HuH-7.5 (cell line): ENCODE measurements at regions not wholly inside any gene's neighbourhood (a gene's known extent, or its start where the extent isn't known, plus 50 kb on each side); places are given as distances from the start of the nearest gene placed in this dataset.
"Not testable (repeated sequence)": the region's sequence is repeated elsewhere in the genome, so short reads cannot be mapped to it uniquely, and the experiment has no call there.

Source experiments
- DNase-seq: peaks from one replicate; pipeline ENCODE4 v3.0.0; 2011; ENCODE audit warnings: low spot score

DNA sequence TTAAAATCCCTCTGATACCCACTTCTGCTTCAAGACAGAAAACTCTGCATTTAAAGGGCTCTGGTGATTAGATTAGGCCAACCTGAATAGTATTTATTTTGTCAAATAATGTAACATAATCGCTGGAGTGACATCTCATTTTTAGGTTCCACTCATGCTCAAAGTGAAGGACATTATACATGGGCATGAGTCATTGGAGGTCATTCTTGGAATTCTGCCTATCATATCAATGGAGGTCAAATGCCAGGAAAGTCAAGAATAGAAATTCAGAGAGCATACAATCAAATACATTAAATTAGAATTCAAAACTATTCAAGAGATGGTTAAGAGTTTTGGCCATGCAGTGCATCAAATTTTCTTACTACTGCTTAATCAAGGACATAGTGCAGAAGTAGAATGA, 50.8 kb upstream of the PRSS1 start:
- no peak for DNase-seq

DNA sequence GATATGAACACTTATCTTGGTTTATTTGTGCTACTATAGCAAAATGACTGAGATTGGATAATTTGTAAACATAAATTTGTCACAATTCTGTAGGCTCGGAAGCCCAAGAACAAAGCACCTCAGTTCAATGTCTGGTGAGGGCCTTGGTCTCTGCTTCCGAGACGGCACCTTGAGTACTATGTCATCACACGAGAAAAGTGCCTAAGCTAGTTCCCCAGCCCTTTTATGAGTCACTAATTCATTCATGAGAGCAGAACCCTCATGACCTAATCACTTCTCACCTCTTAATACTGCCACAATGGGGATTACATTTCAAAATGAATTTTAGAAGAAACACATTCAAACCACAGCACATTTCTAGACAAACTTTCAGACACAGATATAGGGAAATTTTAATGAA, 52.0 kb upstream of the PRSS1 start:
- DNase-seq, result no peak

DNA sequence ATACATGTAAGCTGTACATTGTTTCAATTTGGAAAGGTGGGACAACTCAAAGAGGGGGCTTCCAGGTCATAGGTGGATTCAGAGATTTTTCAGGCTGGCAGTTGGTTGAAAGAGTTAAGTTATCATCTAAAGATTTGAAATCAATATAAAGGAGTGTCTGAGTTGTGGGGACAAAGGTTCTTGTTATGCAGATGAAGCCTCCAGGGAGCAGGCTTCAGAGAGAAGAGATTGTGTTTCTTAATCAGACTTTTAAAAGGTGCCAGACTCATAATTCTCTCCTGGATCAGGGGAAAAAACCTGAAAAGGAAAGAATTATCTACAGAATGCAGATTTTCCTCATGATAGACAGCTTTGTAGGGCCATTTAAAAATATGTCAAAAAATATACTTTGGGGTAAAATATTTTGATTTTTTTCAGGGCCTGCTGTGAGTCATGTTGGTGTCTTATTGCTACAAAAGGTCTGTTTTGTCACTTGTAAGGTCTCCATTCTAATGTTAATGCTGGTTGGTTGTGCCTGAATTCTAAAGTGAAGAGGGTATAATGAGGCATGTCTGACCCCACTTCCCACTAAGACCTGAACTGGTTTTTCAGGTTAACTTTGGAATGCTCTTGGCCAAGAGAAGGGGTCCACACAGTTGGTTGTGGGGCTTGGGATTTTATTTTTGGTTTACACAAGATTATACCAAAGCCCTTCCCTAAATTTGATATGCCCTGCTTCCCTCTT, 52.7 kb upstream of the PRSS1 start:
- no peak for DNase-seq

DNA sequence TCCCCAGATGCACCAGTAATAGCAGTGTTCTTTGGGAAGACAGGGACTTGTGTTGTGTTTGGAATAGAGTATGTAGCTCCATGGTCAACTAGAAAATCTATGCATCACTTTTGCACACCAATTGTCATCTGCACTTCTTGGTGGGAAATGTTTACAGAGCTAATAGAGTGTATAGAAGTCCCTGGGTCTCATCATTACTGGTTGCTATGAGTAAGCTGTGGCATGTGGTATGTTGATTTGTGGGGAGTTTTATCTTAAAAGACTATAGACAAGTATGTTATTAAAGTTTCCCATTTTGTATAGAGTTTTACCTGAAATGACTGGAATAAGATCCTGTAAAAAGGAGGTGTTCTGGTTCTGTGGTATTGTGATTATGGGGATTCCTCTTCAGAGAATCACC, 55.4 kb upstream of the PRSS1 start:
- no peak for DNase-seq

DNA sequence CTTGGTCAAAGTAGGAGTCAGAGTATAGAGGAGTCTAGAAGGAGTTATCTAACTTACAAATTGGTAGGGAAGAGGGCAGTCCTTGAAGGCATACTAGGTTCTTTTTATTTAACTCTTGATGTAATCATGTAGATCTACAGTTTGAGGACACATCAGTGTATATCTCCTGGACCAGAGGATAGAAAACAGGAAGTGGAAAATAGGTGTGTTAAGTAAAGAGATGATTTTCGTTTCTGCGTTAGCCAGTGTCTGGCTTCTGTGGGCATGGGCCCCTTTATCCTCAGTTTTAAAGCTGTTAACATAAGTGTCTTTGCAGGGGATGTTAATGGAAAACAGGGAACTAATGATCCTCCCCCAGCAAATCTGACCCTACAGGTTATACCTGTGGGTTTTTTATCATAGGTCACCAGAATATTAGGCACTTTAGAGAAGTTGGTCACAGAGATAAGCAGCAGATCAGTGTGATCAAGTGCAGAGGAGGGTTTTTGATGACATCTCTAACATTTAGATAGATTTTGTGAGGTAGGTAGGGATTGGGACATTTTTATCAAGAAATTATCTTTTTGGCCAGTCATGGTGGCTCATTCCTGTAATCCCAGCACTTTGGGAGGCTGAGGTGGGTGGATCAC, 58.6 kb upstream of the PRSS1 start:
- DNase-seq, result no peak

GRCh38 chr7:142689439-142690120, 59.7 kb upstream of the PRSS1 start:
- no peak for DNase-seq

- DNase-seq, result no peak
Observed at GRCh38 chr7:142685877-142686508, 63.3 kb upstream of the PRSS1 start.

- no peak for DNase-seq
Observed at GRCh38 chr7:142681314-142682092, 67.8 kb upstream of the PRSS1 start.

GRCh38 chr7:142671506-142671905, 77.8 kb upstream of the PRSS1 start:
- DNase-seq, result no peak

GRCh38 chr7:142670511-142670910, 78.8 kb upstream of the PRSS1 start:
- DNase-seq, result no peak

DNA sequence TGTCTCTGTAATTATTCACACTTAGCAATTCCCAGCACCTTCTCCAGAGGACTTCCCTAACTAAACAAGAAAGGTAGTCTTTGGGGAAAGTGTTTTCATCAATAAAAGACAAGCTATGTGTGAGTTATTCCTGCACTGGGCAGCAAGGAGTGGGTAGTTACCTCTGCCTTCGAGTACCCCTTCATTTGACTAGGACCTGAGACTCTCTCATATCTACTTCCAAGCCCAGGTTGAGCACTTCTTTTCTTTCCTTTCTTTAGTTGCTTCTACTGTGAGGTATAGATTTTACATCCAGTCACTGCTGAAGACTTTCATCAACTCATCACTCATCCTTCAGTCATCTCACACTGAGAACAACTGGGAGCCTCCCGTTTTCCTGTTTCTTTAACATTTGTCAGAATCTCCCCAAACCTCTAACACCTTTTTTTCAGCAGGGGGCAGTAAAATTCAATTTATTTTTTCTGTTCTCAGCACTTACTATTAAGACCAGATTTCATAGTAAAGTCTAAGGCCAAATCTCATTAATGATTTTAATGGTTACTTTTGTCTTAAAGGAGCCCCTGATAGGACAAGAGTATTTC, 80.1 kb upstream of the PRSS1 start:
- no peak for DNase-seq

- no peak for DNase-seq
Observed at GRCh38 chr7:142668495-142668894, 80.8 kb upstream of the PRSS1 start.

GRCh38 chr7:142657376-142657775, 91.9 kb upstream of the PRSS1 start:
- no peak for DNase-seq

DNA sequence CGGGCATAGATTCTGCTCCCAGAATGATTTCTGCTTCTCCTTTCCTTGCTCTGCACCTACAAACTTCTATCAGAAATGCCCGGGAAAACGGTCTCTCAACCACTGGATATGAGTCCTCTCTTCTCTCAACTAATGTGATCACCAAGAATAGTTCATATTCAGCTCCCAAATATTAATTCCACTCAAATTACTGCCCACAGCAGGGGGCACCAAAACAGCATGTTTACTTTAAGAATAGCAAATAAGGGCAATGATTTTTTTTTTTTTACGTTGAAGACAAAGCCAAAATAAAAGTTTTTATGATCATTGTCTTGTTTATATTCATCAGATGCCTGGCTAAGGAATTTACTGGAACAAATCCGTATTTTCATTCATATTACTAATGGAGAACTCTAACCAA, 94.9 kb upstream of the PRSS1 start:
- DNase-seq, result no peak

GRCh38 chr7:142647749-142648148, 101.5 kb upstream of the PRSS1 start:
- no peak for DNase-seq

DNA sequence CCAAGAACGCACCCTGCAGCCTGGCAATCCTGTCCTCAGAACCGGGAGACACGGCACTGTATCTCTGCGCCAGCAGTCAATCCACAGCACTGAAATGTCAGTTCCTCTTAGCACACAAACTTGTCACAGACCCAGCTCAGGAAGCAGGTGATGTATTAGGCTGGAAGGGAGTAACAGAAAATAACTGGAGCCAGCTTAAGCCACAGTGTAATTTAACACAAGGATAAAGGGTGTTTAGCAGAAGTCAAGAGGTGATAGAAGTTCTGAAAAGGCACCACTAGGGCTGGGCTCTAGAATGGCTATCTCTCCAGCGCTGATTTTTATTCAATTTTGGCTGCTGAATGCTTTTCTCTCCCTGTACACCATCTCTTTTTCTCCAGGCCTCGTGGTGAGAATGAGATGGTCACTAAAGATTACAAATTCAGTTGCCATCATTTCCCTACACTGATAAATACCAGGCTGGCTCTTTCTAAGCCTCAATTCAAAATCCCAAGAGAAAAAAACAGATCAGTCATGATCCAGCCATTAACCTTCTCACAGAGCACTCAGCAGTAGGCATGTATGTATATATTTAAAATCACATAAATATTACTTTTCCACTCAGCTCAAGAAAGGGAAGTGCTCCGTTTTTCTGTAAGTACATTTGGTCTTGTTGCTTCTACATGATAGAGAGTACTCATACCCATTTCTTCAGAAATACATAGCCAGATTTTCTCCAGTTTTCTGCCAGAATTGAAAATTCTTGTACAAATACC, 102.7 kb upstream of the PRSS1 start:
- DNase-seq, result no peak

- DNase-seq, result no peak
Observed at GRCh38 chr7:142645777-142646176, 103.5 kb upstream of the PRSS1 start.

- DNase-seq, result no peak
Observed at GRCh38 chr7:142642316-142642715, 107.0 kb upstream of the PRSS1 start.

- not testable (repeated sequence) for DNase-seq
Observed at GRCh38 chr7:142641252-142641651, 108.0 kb upstream of the PRSS1 start.

GRCh38 chr7:142638581-142638980, 110.7 kb upstream of the PRSS1 start:
- no peak for DNase-seq

DNA sequence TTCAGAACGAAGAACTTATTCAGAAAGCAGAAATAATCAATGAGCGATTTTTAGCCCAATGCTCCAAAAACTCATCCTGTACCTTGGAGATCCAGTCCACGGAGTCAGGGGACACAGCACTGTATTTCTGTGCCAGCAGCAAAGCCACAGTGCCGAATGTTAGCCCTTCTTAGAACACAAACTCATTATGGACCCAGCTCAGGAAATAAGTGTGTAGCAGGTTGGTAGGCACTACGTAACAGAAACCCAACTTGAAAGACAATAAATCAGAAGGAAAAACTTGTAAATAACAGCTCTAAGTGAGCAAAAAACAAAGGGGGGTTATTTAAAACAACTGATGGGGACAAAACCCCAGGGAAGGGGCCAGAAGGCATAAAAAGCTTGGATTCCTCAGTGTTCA, 112.0 kb upstream of the PRSS1 start:
- no peak for DNase-seq
